HG02763 (cell line): ENCODE measurements at regions not wholly inside any gene's neighbourhood (a gene's known extent, or its start where the extent isn't known, plus 50 kb on each side); places are given as distances from the start of the nearest gene placed in this dataset.
"Not testable (repeated sequence)": the region's sequence is repeated elsewhere in the genome, so short reads cannot be mapped to it uniquely, and the experiment has no call there.

ENCODE experiments used
- ATAC-seq: cut with Tn5 transposase; IDR thresholded peaks from one replicate; pipeline ENCODE4 v1.9.1; 2021; ENCODE audit warnings: mild to moderate bottlenecking, moderate library complexity; ENCODE audit not compliant: unreplicated experiment

DNA sequence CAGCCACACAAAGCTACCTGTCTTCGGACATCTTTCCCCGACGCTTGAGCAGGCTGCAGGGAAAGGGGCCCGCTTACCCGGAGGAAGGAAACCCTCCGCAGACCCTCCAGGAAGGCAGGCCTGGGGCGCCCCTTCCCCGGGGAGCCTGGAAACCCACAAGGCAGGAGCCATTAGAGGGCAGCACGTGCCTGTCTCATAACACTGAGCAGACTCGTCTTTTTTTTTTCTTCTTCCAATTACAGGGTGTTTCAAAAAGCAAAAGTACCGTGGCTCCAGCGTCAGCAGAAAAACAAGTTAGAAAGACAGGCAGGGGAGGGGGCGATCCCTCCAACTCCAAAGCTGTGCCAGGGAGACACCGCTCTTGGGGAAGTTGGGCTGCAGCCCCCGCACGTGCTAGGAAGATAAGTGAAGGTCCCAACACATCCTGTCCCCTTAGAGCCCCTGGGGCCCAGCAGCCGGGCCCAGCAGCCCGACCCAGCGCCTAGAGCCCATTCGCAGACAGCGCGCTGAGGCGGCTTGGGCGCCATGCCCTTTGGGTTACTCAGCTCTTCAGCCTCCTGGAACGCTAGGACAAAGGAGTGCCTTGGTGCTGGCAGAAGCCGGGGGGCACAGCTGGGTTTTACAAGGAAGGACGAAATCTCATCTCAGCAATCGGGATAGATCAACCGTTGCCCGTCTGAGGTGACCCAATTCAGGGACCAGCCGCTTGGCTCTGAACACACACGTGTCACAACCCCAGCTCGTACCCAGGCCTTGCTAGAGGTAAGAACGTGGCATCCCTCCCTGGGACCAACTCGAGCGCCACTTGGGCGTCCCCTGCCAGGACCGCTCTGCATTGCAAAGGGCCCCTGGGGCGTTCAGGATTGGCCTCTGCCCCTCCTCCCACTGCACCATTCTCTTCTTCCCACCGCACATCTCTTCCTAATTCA is 136.3 kb downstream of the LY86 start:
- ATAC-seq = peak; percentile 45

GRCh38 chr6:6725468-6726209 is 137.1 kb downstream of the LY86 start:
- no peak for ATAC-seq

DNA sequence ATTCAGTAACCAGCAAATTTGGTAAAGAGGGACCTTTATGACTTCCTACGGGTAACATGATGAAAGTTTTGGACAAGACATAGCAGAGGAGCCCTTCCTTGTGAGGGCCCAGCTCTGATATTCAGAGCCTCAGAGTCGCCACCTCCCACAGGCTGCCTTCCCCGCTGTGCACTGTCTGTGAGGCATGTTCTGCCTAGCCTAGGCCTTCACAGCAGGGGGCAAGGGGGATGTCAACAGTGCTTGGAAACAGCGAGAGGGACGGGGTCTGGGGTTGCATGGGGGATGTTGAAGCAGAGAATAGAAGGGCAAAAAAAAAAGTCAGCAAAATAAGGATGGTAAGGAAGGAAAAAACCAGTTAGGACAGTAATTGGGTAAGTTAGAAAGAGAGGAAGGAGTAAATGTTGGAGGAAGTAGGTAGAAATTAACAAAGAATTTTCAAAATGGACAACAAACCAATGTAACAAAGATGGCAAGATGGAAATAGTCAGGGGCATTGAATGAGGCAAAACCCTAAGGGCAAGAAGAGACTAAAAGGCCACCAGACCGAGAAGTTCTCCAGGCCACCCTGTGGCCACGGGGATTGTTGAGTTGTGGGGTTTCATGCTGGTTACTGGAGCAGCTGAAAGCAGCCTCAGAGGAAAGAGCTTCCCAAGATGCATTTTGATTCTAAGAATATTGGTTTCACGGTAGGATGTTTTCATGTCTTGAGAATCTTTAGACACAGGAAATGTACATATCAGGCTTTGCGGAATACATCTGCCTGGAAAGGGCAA is 139.8 kb downstream of the LY86 start:
- ATAC-seq = no peak

- no peak for ATAC-seq
These were observed 141.5 kb downstream of the LY86 start for GRCh38 chr6:6729971-6730370.

- ATAC-seq = no peak
These were observed 142.3 kb downstream of the LY86 start for GRCh38 chr6:6730831-6731230.

GRCh38 chr6:6734479-6735465 is 146.3 kb downstream of the LY86 start:
- no peak for ATAC-seq

DNA sequence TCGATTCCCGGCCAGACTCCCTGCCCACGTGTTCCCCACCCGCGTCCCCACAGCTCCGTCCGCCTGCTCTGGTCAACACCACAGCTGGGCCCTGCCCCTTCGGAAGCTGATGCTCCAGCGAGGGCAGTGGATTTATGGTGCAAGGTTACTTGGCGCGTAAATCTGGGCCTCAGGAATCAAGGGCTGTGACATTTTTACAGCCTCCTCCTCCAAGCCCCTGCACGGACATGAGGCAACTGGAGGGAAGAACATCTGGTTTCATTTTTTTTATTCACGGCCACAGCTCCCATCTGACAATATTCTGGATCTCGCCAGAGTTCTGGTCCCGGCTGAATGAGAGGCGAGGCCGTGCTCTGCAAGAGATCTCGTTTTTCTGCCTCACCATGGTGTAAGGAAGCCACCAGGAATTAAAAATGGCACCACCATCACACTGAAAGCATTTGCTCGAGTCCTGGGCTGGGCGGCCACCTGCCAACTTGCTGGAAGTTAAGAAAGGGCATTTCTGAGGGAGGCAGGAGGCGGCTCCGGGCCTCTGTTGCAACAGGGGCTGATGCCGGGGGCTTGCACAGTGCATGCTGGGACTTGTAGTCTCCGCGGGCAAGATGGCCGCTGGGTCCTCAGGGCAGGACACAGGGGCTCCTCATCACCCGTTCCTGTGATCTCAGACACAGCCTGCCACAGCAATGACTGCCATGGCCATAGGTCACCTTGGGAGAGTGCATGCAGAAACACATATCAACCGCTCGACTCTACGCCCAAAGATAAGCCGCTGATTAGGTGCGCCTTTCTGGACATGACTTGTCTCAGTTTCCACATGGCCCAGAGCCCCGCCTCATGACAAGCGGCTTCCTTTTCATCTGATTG is 148.5 kb downstream of the LY86 start:
- ATAC-seq = no peak

- no peak for ATAC-seq
These were observed 149.2 kb downstream of the LY86 start for GRCh38 chr6:6737671-6738070.

GRCh38 chr6:6738108-6738507 is 149.6 kb downstream of the LY86 start:
- ATAC-seq = no peak

DNA sequence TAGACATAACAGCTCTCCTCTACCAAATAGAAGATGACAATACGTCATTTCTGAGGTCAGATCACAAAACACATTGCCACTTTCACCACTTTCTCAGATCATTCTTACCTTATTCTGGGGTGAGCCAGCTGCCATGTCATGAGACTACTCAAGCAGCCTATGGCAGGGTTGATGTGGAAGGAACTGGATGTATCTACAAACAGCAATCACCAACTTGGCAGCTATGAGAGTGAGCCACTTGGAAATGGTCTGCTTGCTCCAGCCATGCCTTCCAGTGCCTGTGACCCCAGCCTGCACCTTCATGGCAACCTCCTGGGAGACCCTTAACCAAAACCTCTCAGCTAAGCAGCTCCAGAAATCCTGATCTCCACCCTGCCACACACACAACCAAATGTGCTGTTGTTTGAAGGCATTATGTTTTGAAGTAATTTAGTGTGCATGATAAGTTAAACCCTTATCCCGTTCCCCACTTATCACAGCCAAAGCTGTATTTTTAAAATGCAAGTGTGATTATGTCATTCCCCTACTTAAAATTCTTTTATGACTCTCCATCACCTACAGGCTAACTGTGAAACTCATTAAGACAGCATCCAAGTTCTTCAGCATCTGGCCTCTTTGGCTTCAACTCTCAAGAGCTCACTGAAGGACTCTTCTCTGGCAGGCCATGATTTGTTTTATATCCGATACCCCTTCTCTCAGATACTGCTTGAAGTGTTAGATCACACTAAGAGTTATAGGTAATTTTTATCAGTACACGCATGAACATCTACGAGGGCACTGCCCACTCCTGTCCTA is 150.6 kb downstream of the LY86 start:
- no peak for ATAC-seq

DNA sequence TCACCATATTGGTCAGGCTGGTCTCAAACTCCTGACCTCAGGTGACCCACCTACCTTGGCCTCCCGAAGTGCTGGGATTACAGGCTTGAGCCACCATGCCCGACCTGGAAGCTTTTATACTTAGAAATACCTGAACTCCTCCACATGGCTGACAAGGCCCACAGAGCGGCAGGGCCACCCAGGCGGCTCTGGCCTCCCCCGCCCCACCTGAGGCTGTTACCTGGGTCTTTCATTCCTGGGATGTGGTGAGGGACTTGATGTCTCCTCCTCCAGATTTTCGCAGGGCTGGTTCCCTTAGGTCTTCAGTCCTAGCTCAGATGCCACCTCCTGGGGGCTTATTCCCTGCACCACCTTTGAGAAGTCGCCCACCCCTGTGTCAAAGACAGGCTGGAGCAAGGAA is 152.1 kb downstream of the LY86 start:
- ATAC-seq = no peak

GRCh38 chr6:6741264-6741663 is 152.7 kb downstream of the LY86 start:
- ATAC-seq = no peak

DNA sequence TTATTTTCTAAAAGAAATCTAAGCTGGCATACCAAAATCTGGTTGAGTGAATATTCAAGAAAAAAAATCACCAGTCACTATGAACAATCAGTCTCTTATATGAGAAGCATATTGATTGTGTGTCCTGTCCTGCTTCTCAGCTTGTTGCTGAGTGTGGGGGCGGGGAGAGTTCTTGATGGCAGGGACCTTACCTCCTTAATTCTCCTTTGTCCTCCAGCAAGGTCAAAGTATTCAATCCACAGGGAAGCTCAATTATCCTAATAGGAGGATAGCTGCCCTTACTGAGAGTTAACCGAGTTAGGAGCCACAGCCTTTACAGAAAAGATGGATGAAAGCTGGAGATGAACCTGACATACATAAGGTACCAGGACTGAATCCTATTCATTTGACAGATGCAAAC is 154.0 kb downstream of the LY86 start:
- no peak for ATAC-seq

GRCh38 chr6:6744551-6744950 is 156.0 kb downstream of the LY86 start:
- ATAC-seq = no peak

GRCh38 chr6:6745637-6746332 is 157.3 kb downstream of the LY86 start:
- not testable (repeated sequence) for ATAC-seq

DNA sequence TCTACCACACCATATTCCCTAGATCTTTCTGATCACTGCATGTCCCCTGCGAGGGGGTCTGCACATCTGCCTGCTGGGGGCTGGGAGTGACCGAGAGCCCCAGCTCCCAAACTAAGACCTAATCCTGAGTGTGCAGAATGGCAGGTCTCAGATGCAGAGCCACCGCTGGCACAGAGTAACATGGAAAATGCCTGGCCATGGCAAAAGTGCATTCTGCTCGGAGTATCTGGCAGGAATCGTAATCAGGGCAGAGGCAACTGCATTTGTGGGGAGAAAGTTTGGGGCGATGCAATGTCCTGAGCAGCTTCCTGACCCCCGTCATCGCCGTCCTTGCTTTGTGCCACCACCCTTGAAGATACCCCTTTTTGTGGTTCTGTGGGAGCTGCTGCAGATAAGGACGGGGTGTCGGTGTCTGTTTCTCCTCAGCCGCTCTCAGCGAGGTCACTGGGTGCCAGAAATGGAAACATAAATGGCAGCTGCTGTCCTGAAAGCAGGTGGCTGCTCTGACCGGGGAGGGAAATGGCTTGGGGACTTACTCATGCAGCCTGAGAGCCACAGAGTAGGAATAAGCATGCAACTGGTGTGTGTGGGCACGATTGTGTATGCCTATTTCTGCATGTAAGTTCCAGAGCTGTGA is 157.9 kb downstream of the LY86 start:
- no peak for ATAC-seq

GRCh38 chr6:6746970-6747338 is 158.4 kb downstream of the LY86 start:
- ATAC-seq = no peak
